WI38 (cell line): ENCODE measurements at regions not wholly inside any gene's neighbourhood (a gene's known extent, or its start where the extent isn't known, plus 50 kb on each side); places are given as distances from the start of the nearest gene placed in this dataset.

Experiments used
- H3K4me3 ChIP-seq: 2 replicates; pipeline ENCODE4 v1.5.1; 2011; ENCODE audit warnings: low read depth, mild to moderate bottlenecking, control low read depth, low read length
- CTCF ChIP-seq: IDR thresholded peaks from 2 replicates; pipeline ENCODE4 v1.5.1; 2012; ENCODE audit warnings: low read depth, mild to moderate bottlenecking, control low read depth, low read length

- H3K4me3 ChIP-seq: no peak overlapping the region
- no peak for TF ChIP-seq CTCF
These were observed 97.4 kb upstream of the FAM3C start for GRCh38 chr7:121493553-121493952.

GRCh38 chr7:121490309-121490708 is 94.2 kb upstream of the FAM3C start:
- no peak overlapping the region for H3K4me3 ChIP-seq
- TF ChIP-seq CTCF: no peak

GRCh38 chr7:121489440-121489839 is 93.3 kb upstream of the FAM3C start:
- no peak for TF ChIP-seq CTCF
- no peak overlapping the region for H3K4me3 ChIP-seq

- no peak overlapping the region for H3K4me3 ChIP-seq
- no peak for TF ChIP-seq CTCF
These were observed 92.1 kb upstream of the FAM3C start for GRCh38 chr7:121488111-121488650.

DNA sequence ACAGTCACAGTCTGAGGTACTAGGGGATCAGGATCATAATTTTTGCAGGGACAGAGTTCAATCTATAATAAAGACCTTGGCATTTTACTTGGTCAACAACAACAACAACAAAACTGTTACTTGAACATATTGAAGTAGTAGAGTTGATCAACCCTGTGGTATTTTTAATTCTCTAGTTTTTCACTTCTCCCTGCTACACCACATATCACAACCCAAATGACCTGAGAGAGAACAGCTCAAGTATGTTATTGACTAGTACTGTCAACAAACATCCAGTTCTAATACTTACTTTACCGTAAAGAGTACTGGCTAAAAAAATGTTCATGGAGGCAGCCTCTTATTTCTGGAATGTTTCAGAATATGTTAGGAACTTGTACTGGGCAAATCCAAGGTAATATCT is 90.5 kb upstream of the FAM3C start:
- TF ChIP-seq CTCF: no peak
- H3K4me3 ChIP-seq: no peak overlapping the region

GRCh38 chr7:121485467-121486243 is 89.5 kb upstream of the FAM3C start:
- H3K4me3 ChIP-seq: no peak overlapping the region
- no peak for TF ChIP-seq CTCF

DNA sequence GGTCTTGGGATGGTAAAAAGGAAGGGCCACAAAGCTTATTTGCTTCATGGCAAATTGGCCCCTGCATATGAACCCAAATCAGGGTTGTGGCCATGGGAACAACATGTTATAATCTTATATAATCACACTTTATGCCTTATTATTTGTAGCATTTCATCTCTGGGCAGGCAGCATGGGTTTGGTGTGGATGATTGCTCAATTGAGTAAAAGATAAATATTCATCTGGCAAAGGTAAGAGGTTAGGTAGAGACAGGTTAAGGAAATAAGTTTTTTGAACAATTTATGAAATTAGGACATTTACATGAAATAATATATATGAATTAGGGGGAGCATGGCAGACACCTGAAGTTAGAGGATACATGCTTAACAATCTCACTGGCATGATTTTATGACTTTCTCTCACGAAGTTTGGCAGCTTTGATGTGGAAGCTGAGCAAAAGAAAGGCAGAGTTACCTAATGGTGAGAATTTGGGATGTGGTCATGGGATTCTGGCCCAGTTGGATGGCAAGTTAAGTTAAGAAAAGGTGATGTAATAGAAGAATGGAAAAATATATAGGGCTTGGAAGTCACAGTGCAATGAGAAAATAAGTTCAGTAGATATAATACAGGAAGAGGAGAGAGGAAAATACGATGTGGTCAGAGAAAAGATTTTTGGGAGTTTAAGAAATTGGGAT is 88.1 kb upstream of the FAM3C start:
- no peak for TF ChIP-seq CTCF

More for the DNA sequence above, 88.1 kb upstream of the FAM3C start:
- H3K4me3 ChIP-seq: no peak overlapping the region
